SK-N-MC (cell line): ENCODE measurements at regions not wholly inside any gene's neighbourhood (a gene's known extent, or its start where the extent isn't known, plus 50 kb on each side); places are given as distances from the start of the nearest gene placed in this dataset.

Source experiments
- EZH2 ChIP-seq: fragments of 200-600 bp; sonication (generic); IDR thresholded peaks from one replicate; pipeline ENCODE4 v1.6.1; 2017; ENCODE audit warnings: antibody characterized with exemption
- FOXP2 ChIP-seq: optimal IDR thresholded peaks from 2 replicates; pipeline ENCODE3; 2011; ENCODE audit warnings: mild to moderate bottlenecking, moderate library complexity; ENCODE audit not compliant: insufficient read depth; ENCODE audit errors: extremely low read length, control extremely low read depth
- POLR2AphosphoS5 ChIP-seq: IDR thresholded peaks from 2 replicates; pipeline ENCODE4 v1.6.1; 2012; ENCODE audit warnings: mild to moderate bottlenecking, low read depth, low read length, borderline replicate concordance

GRCh38 chr11:86735451-86736290, 63.3 kb upstream of the ME3 start:
- TF ChIP-seq POLR2AphosphoS5 (no peak), EZH2 (no peak), FOXP2 (no peak)
